ENCODE measurements at regions not wholly inside any gene's neighbourhood (a gene's known extent, or its start where the extent isn't known, plus 50 kb on each side); places are given as distances from the start of the nearest gene placed in this dataset.
"Not testable (repeated sequence)": the region's sequence is repeated elsewhere in the genome, so short reads cannot be mapped to it uniquely, and the experiment has no call there.

- TF ChIP-seq ZBTB33 (IDR thresholded peaks at IDR 0.05; ENCODE audit: extremely low read depth, insufficient replicate concordance, low read length), result no peak
- TF ChIP-seq ZFX (IDR thresholded peaks at IDR 0.05), result no peak
- no peak for TF ChIP-seq RAD21 (IDR thresholded peaks at IDR 0.05; ENCODE audit: low read depth)
- no peak for TF ChIP-seq SRF (IDR thresholded peaks at IDR 0.05; ENCODE audit: low read depth)
- TF ChIP-seq POLR2A (IDR thresholded peaks at IDR 0.05; ENCODE audit: borderline replicate concordance, extremely low read depth, insufficient read depth, insufficient read length), result no peak
Measured at GRCh38 chr16:65365732-65366715, 244.2 kb upstream of the CDH11 start (continued).

GRCh38 chr16:65356721-65357120 lies 234.9 kb upstream of the CDH11 start:
- H3K9ac ChIP-seq (ENCODE audit: low read length); DNase-seq (ENCODE audit: low read depth, low spot score); H4K20me1 ChIP-seq (ENCODE audit: insufficient read depth); RAD21 ChIA-PET (ENCODE audit: low non-redundant PET in 1 of 2, low total read pairs in 2 of 2, uncharacterized antibody in 2 of 2, unreplicated experiment in 2 of 2); BruUV-seq (replicated peaks); H3K27me3 ChIP-seq (ENCODE audit: insufficient read depth, low read length); H3K9me2 ChIP-seq (ENCODE audit: insufficient read depth); CTCF ChIA-PET; ATAC-seq; H3K4me2 ChIP-seq (ENCODE audit: low read length); H3K36me3 ChIP-seq (ENCODE audit: control insufficient read depth in 1 of 2, insufficient read depth in 2 of 2, low read length in 2 of 2); intact Hi-C loops (cut with micrococcal nuclease); H3K4me3 ChIP-seq (replicated peaks in 1 of 2; ENCODE audit: low read depth in 1 of 2, low read length in 2 of 2); POLR2A ChIA-PET; H3K27ac ChIP-seq (ENCODE audit: low read depth, low read length); H2AFZ ChIP-seq (ENCODE audit: low read depth, low read length, poor library complexity, severe bottlenecking); H3K4me1 ChIP-seq (ENCODE audit: control insufficient read depth in 1 of 2, insufficient read depth in 2 of 2, low read length in 2 of 2); H3K79me2 ChIP-seq (ENCODE audit: insufficient read depth, low read length): not testable (repeated sequence)
- H3K9me3 ChIP-seq (ENCODE audit: control insufficient read depth in 1 of 2, insufficient read depth in 1 of 2, low read depth in 1 of 2, low read length in 2 of 2), result peaks cover 9 to 12% of the 10 kb centered on the region in 2 experiments; a peak in 2 of 4 replicates
